ENCODE measurements at regions not wholly inside any gene's neighbourhood (a gene's known extent, or its start where the extent isn't known, plus 50 kb on each side); places are given as distances from the start of the nearest gene placed in this dataset.

DNA sequence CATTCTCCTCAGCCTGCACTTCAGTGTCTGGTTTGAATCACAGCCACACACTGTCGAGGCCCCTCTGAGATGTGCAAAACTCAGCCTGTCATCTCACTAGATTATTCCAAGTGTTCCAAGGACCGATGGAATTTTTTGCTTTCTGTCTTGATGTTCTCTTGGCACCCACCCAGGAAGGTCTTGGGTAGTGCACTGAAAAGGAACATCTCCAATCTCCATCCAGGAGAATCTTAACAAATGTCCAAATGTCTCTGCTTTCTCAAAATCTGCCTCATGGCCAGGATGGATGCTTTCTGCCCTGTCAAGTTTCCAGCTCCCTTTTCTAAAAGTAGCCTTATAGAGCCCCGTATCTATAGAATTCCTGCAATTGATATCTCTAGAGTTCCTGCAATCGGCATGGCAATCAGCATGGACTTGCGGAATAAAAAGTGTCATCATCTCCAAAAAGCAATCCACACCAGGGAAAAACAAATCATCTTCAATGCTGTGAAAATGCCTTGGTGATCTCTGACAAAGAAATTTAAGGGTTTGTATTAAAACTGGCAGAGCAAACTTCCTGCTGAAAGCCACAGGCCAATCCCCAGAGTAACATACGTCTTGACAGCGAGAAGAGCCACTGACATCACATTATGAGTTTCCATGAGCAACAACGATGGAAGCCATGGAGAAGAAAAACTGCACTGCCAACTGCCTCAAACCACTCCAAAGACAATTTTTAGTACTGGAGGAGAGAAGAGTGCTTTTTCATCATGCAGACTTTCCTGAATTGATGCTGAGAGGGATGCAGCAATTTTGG is 215.3 kb upstream of the FAM9B start:
- Histone ChIP-seq H3K27ac (no peak overlapping the region), H3K4me1 (ENCODE audit: control insufficient read depth in 1 of 2, insufficient read depth in 1 of 2, low read depth in 1 of 2, low read length in 1 of 2) (no peaks in the 10 kb centered on the region)

DNA sequence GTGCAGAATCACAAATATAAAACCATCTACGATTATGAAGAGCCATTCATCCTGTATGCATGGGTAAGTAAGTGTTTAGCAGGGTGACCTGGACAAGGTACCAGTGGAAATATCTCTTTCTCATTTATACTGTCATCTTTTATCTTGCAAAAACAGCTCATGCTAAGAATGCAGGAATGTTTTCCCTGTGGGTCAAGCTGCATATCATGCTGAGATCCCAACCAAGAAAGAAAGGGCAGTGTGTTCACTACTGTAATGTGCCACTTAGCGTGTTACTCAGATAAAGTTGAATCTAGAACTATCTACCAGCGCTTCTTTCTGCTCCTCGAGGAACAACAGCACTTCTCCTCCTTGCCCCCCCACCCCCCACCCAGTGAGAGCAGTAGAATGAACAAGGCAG is 212.7 kb upstream of the TBL1X start:
- Histone ChIP-seq H3K27me3 (no peaks in the 10 kb centered on the region), H3K4me3 (ENCODE audit: low read depth in 1 of 2, low read length in 1 of 2) (no peak overlapping the region), H3K4me1 (ENCODE audit: control insufficient read depth in 1 of 2, insufficient read depth in 1 of 2, low read depth in 1 of 2, low read length in 1 of 2) (no peaks in the 10 kb centered on the region), H3K36me3 (no peaks in the 10 kb centered on the region), H3K9me3 (no peaks in the 10 kb centered on the region), H3K27ac (no peak overlapping the region)
- TF ChIP-seq CTCF (IDR thresholded peaks at IDR 0.05) = no peak

More for the DNA sequence above, 215.3 kb upstream of the FAM9B start:
- TF ChIP-seq CTCF (IDR thresholded peaks at IDR 0.05) = no peak
- Histone ChIP-seq H3K27me3 (no peaks in the 10 kb centered on the region), H3K36me3 (no peaks in the 10 kb centered on the region), H3K4me3 (ENCODE audit: low read depth in 1 of 2, low read length in 1 of 2) (no peak overlapping the region), H3K9me3 (no peaks in the 10 kb centered on the region)

DNA sequence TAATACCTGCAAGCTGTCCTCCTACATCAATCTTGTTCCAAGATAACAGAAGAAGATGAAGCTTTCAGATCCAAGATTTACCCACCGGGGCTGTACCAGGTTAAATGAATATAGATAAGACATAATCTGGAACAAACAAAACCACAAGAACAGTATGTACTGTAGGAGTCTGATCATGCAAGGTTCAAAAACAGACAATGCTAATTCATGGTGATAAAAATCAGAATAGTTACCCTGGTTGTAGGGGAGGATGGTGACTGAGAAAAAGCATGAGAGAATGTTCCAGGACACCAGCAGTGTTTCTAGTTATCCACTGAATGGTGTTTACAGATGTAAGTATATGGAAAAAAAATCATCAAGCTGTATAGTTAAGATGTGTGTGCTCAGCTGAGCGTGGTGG is 211.6 kb upstream of the TBL1X start:
- Histone ChIP-seq H3K4me1 (ENCODE audit: control insufficient read depth in 1 of 2, insufficient read depth in 1 of 2, low read depth in 1 of 2, low read length in 1 of 2) (no peaks in the 10 kb centered on the region), H3K4me3 (ENCODE audit: low read depth in 1 of 2, low read length in 1 of 2) (no peak overlapping the region), H3K27me3 (no peaks in the 10 kb centered on the region), H3K36me3 (no peaks in the 10 kb centered on the region), H3K27ac (no peak overlapping the region), H3K9me3 (no peaks in the 10 kb centered on the region)
- TF ChIP-seq CTCF (IDR thresholded peaks at IDR 0.05) = no peak

- Histone ChIP-seq H3K27me3 (no peaks in the 10 kb centered on the region), H3K4me1 (ENCODE audit: control insufficient read depth in 1 of 2, insufficient read depth in 1 of 2, low read depth in 1 of 2, low read length in 1 of 2) (no peaks in the 10 kb centered on the region), H3K4me3 (ENCODE audit: low read depth in 1 of 2, low read length in 1 of 2) (no peak overlapping the region), H3K36me3 (no peaks in the 10 kb centered on the region), H3K27ac (no peak overlapping the region), H3K9me3 (no peaks in the 10 kb centered on the region)
- no peak for TF ChIP-seq CTCF (IDR thresholded peaks at IDR 0.05)
Measured at GRCh38 chrX:9257718-9258420, 207.0 kb upstream of the TBL1X start.

- no peaks in the 10 kb centered on the region for H3K36me3 ChIP-seq
- H3K27me3 ChIP-seq = no peaks in the 10 kb centered on the region
- H3K4me1 ChIP-seq (ENCODE audit: control insufficient read depth in 1 of 2, insufficient read depth in 1 of 2, low read depth in 1 of 2, low read length in 1 of 2) = no peaks in the 10 kb centered on the region
- H3K4me3 ChIP-seq (ENCODE audit: low read depth in 1 of 2, low read length in 1 of 2) = no peak overlapping the region
- H3K9me3 ChIP-seq = no peaks in the 10 kb centered on the region
- no peak overlapping the region for H3K27ac ChIP-seq
- no peak for TF ChIP-seq CTCF (IDR thresholded peaks at IDR 0.05)
Measured at GRCh38 chrX:9258421-9259104, 206.3 kb upstream of the TBL1X start.

Measured in neutrophil (primary cell).